ENCODE measurements at regions not wholly inside any gene's neighbourhood (a gene's known extent, or its start where the extent isn't known, plus 50 kb on each side); places are given as distances from the start of the nearest gene placed in this dataset.

DNA sequence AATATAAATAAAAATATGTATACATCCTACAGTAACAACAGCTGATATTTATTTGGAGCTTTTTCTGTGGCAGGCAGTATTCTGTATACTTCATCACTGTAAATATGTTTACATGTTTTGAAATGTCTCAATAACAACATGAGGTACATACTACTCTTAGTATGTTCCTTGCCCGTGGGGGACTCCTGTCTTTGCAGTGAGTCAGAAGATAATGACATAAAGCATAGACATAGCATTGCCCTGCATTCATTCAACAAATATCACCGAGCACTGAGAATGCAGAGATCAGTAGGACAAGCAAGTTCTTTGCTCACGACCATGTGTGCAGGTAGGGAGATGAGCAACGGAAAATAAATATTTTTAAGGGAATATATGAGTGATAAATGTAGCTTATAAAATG lies 246.5 kb downstream of the LTN1 start:
- no peak overlapping the region for H3K27ac ChIP-seq
- no peak for DNase-seq (ENCODE audit: low spot score)
- TF ChIP-seq, protein P1, sequence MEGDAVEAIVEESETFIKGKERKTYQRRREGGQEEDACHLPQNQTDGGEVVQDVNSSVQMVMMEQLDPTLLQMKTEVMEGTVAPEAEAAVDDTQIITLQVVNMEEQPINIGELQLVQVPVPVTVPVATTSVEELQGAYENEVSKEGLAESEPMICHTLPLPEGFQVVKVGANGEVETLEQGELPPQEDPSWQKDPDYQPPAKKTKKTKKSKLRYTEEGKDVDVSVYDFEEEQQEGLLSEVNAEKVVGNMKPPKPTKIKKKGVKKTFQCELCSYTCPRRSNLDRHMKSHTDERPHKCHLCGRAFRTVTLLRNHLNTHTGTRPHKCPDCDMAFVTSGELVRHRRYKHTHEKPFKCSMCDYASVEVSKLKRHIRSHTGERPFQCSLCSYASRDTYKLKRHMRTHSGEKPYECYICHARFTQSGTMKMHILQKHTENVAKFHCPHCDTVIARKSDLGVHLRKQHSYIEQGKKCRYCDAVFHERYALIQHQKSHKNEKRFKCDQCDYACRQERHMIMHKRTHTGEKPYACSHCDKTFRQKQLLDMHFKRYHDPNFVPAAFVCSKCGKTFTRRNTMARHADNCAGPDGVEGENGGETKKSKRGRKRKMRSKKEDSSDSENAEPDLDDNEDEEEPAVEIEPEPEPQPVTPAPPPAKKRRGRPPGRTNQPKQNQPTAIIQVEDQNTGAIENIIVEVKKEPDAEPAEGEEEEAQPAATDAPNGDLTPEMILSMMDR (IDR thresholded peaks at IDR 0.05), result no peak

DNA sequence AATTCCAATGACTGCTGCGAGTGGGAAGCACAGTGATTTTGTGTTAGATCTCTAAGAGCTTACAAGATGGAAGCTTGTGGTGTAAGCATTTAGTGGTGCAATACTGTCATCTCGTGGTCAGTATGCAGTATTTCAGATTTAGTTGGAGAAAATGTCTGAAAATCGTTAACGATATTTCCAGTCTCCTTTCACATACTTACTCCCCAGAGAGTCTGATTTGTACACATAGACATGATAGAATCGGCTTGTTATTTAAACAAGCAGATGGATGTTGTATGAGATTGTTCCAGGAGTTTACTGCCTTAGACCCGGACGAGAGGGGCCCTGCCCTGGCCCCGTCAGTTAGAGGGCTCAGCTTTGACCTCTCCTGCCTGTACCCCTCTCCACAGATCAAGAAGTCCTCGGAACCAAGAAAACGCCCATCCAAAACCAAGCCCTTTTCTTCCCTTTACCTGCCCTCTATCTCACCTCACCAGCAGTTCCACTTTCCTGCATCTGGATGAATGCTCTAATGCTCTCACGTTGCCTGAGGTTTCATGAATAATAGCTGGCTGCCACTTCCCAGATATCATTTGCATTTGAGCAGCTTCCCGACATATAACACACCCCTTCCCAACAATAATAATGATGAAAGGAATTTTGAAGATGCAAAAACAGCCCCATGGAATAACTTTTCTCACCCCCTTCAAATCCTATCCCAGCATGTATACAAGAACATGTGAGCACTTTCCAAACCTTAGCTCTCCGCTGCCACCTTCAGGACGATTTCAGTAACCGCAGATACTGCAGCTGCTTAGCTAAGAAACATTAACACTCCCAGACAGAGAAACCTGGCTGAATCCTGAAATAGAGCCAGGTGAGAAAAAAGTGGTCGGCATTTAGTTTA lies 247.3 kb downstream of the LTN1 start:
- TF ChIP-seq, protein P1 (IDR thresholded peaks at IDR 0.05), result peak; percentile 86
- DNase-seq (ENCODE audit: low spot score), result peak; percentile 80
- H3K27ac ChIP-seq, result peak overlapping the region; percentile 78
- H3K4me3 ChIP-seq, result peak overlapping the region; percentile 68

More for the DNA sequence above, 246.5 kb downstream of the LTN1 start:
- no peak overlapping the region for H3K4me3 ChIP-seq

DNA sequence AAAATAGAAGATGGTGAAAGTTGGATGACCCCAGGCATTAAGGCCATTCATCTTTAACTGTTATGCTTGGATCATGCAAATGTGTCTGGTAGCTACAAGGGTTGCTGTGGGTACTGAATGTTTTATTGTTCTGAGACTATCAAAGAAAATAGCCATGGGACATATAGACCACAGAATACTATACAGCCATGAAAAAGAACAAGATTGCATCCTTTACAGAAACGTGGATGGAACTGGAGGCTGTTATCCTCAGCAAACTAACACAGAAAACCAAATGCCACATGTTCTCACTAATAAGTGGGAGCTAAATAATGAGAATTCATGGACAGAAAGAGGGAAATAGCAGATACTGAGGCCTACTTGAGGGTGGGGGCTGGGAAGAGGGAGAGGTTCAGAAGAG lies 249.0 kb downstream of the LTN1 start:
- DNase-seq (ENCODE audit: low spot score), result no peak
- TF ChIP-seq, protein P1 (IDR thresholded peaks at IDR 0.05), result no peak
- H3K27ac ChIP-seq, result no peak overlapping the region
- no peak overlapping the region for H3K4me3 ChIP-seq

DNA sequence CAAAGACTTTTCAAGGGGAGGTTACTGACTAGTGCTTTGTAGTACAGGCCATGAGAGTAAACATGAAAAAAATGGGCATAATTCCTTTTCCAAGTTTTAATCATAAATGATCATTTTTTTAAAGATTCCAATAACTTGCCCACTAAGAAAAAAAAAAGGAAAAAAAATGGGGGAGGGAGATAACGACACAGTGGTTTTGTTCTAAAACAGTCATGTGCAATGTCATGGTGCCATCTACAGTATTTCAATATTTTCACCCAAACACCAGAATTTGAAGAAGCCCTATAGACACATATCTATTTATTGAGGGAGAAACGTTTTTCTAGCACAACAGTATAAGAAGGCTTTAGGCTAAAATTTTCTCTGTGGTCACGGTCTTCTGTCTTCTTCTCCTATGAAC lies 250.2 kb downstream of the LTN1 start:
- no peak overlapping the region for H3K27ac ChIP-seq
- TF ChIP-seq, protein P1 (IDR thresholded peaks at IDR 0.05), result no peak
- no peak for DNase-seq (ENCODE audit: low spot score)
- H3K4me3 ChIP-seq, result no peak overlapping the region

DNA sequence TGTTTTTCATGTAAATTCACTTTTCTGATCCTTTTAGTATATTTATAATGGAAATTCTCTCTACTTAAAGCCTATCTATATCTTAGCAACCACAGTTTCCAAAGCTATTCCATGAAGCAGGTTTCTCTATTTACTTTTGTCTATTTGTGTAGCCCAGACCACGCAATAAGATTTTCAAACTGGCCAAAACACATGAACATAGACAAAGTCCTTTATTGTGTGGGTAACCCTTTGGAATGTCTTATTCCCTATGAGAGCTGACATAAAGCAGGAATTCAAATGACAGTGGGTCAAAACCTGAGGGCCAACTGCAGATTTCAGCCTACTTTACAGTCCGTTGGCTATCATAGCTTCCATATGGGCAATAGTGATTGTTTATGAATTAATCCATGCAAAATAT lies 252.6 kb downstream of the LTN1 start:
- no peak overlapping the region for H3K4me3 ChIP-seq
- H3K27ac ChIP-seq, result no peak overlapping the region
- TF ChIP-seq, protein P1 (IDR thresholded peaks at IDR 0.05), result no peak
- no peak for DNase-seq (ENCODE audit: low spot score)

DNA sequence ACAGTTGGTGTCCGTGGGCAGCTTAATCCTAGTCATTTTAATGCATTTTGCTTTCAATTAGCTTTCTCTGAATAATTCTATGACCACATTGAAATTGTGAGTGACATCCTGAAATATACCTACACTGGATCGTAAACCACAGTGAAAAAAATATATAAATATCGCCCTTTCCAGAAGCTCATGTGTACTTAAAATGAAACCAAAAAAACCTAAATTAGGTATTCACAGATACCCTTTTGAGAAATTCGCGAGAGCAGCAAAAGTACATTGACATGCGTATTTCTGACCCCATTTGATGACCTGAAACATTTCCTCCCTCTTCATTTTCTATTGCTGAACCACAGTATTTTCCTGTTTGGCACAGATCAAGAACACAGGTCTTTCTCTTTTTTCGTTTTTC lies 253.8 kb downstream of the LTN1 start:
- no peak for DNase-seq (ENCODE audit: low spot score)
- Histone ChIP-seq H3K27ac (no peak overlapping the region), H3K4me3 (no peak overlapping the region)
- TF ChIP-seq, protein P1 (IDR thresholded peaks at IDR 0.05), result no peak

DNA sequence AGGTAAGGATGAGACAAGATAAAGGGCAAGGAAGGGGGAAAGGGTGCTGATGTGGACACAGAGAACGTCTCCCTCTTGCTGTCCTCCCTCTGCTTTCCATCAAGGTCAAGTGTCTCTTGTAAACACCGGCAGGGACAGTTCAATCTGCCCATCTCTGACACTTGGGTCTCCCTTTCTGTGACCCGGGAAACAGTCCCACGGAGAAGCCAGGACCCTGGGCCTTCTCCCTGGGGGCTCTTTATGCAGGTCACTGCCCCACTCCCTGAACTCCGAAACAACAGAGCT lies 254.3 kb downstream of the LTN1 start:
- H3K27ac ChIP-seq, result no peak overlapping the region
- TF ChIP-seq, protein P1 (IDR thresholded peaks at IDR 0.05), result no peak
- no peak for DNase-seq (ENCODE audit: low spot score)
- no peak overlapping the region for H3K4me3 ChIP-seq

Data from coronary artery (tissue), 2 donors.